Hematopoietic multipotent progenitor cell treated with erythropoietin and hydrocortisone succinate and interleukin-3 and kit ligand, for 17 days (in vitro differentiated cells): ENCODE measurements at regions not wholly inside any gene's neighbourhood (a gene's known extent, or its start where the extent isn't known, plus 50 kb on each side); places are given as distances from the start of the nearest gene placed in this dataset.
"Not testable (repeated sequence)": the region's sequence is repeated elsewhere in the genome, so short reads cannot be mapped to it uniquely, and the experiment has no call there.

ENCODE experiments used
- DNase-seq: peaks from one replicate; pipeline ENCODE4 v3.0.0-alpha.2; 2015; ENCODE audit warnings: low spot score

- no peak for DNase-seq
Observed at GRCh38 chr5:14942212-14942611, 70.6 kb upstream of the ANKH start.

DNA sequence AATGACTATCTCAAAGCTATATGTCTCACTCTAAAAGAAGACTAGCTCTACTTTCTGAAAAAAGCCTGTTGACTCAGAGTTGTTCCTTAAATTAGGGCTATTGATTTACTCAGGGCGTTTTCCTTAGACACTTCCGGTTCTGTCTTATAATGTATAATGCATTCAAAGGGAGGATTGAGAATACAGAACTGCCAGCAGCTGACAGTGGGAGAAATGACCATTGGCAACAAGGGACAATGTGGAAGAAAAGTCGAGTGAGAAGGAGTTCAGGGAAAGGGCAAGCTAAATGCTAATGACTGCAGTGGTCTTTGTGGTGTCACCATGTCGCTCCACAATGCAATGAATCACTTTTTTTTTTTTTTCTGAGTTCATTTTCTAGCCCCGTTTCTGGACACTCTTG is 65.7 kb upstream of the ANKH start:
- no peak for DNase-seq

DNA sequence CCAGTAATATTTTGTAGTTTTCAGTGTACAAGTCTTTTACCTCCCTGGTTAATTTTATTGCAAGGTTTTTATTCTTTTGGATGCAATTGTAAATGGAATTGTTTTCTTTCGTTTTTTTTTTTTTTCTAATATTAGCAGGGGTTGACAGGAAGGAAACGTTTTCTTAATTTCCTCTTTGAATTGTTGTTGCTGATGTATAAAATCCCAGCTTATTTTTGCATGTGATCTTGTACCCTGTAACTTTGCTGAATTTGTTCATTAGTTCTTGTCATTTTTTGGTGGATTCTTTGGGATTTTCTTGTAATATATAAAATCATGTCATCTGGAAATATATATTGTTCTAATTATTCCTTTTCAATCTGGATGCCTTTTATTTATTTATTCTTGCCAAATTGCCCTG is 65.0 kb upstream of the ANKH start:
- DNase-seq, result no peak

GRCh38 chr5:14935341-14935740 is 63.8 kb upstream of the ANKH start:
- no peak for DNase-seq

- no peak for DNase-seq
Observed at GRCh38 chr5:14932902-14933469, 61.4 kb upstream of the ANKH start.

- DNase-seq, result no peak
Observed at GRCh38 chr5:14930486-14930885, 58.9 kb upstream of the ANKH start.

- DNase-seq, result no peak
Observed at GRCh38 chr5:14929293-14930065, 57.9 kb upstream of the ANKH start.

GRCh38 chr5:14928661-14929060 is 57.1 kb upstream of the ANKH start:
- DNase-seq, result no peak

GRCh38 chr5:14925326-14925725 is 53.7 kb upstream of the ANKH start:
- no peak for DNase-seq

DNA sequence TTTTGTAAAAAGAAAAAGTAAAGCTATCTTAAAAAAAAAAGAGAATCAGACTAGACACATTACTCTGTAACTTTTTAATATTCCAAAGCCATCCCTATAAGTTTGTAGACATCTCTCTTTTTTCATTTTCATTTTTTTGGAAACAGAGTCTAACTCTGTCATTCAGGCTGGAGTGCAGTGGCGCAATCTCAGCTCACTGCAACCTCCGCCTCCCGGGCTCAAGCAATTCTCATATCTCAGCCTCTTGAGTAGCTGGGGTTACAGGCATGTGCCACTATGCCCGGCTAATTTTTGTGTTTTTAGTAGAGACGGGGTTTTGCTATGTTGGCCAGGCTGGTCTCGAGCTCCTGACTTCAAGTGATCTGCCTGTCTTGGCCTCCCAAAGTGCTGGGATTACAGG is 51.4 kb upstream of the ANKH start:
- DNase-seq, result not testable (repeated sequence)

GRCh38 chr5:14922456-14922855 is 50.9 kb upstream of the ANKH start:
- no peak for DNase-seq
